ENCODE measurements at regions not wholly inside any gene's neighbourhood (a gene's known extent, or its start where the extent isn't known, plus 50 kb on each side); places are given as distances from the start of the nearest gene placed in this dataset.

- Histone ChIP-seq H3K4me3 (no peak overlapping the region), H3K4me1 (ENCODE audit: insufficient read depth) (no peaks in the 10 kb centered on the region), H3K36me3 (no peaks in the 10 kb centered on the region), H3K27ac (no peak overlapping the region), H3K9me3 (no peaks in the 10 kb centered on the region), H3K27me3 (no peaks in the 10 kb centered on the region)
- TF ChIP-seq POLR2A (IDR thresholded peaks at IDR 0.05), result no peak
- TF ChIP-seq CTCF (IDR thresholded peaks at IDR 0.05), result no peak
- TF ChIP-seq EP300 (IDR thresholded peaks at IDR 0.05), result no peak
- 77 to 80% (median 80%) methylated on average over 2 of the region's 2 CpGs for WGBS, 3 donors
- DNase-seq, result no peak
- intact Hi-C loops (cut with DNase I), result no loop called here
Observed at GRCh38 chr18:44013871-44014270, 666.8 kb upstream of the SETBP1 start.

- no peaks in the 10 kb centered on the region for H3K36me3 ChIP-seq
- no peaks in the 10 kb centered on the region for H3K9me3 ChIP-seq
- WGBS, 3 donors, result 51 to 58% (median 54%) methylated on average over 1 of the region's 1 CpG
- H3K4me1 ChIP-seq (ENCODE audit: insufficient read depth), result no peaks in the 10 kb centered on the region
- no peak overlapping the region for H3K27ac ChIP-seq
- no peaks in the 10 kb centered on the region for H3K27me3 ChIP-seq
- H3K4me3 ChIP-seq, result no peak overlapping the region
- no peak for DNase-seq
- no peak for TF ChIP-seq CTCF (IDR thresholded peaks at IDR 0.05)
- TF ChIP-seq POLR2A (IDR thresholded peaks at IDR 0.05), result no peak
- TF ChIP-seq EP300 (IDR thresholded peaks at IDR 0.05), result no peak
- intact Hi-C loops (cut with DNase I), result no loop called here
Observed at GRCh38 chr18:44025421-44025820, 655.3 kb upstream of the SETBP1 start.

- H3K4me1 ChIP-seq (ENCODE audit: insufficient read depth), result no peaks in the 10 kb centered on the region
- no peaks in the 10 kb centered on the region for H3K36me3 ChIP-seq
- DNase-seq, result no peak
- H3K4me3 ChIP-seq, result no peak overlapping the region
- H3K27ac ChIP-seq, result no peak overlapping the region
- 54 to 67% (median 65%) methylated on average over 1 of the region's 1 CpG for WGBS, 3 donors
- no peaks in the 10 kb centered on the region for H3K9me3 ChIP-seq
- H3K27me3 ChIP-seq, result no peaks in the 10 kb centered on the region
- intact Hi-C loops (cut with DNase I), result no loop called here
- no peak for TF ChIP-seq CTCF (IDR thresholded peaks at IDR 0.05)
- no peak for TF ChIP-seq EP300 (IDR thresholded peaks at IDR 0.05)
- TF ChIP-seq POLR2A (IDR thresholded peaks at IDR 0.05), result no peak
Observed at GRCh38 chr18:44028109-44028508, 652.6 kb upstream of the SETBP1 start.

- no peaks in the 10 kb centered on the region for H3K4me1 ChIP-seq (ENCODE audit: insufficient read depth)
- intact Hi-C loops (cut with DNase I), result no loop called here
- no peak overlapping the region for H3K4me3 ChIP-seq
- no peak for DNase-seq
- no peaks in the 10 kb centered on the region for H3K27me3 ChIP-seq
- no peaks in the 10 kb centered on the region for H3K36me3 ChIP-seq
- H3K9me3 ChIP-seq, result no peaks in the 10 kb centered on the region
- WGBS, 3 donors, result 90 to 94% (median 92%) methylated on average over 2 of the region's 2 CpGs
- no peak for TF ChIP-seq EP300 (IDR thresholded peaks at IDR 0.05)
- no peak overlapping the region for H3K27ac ChIP-seq
Observed at GRCh38 chr18:44031063-44031462, 649.6 kb upstream of the SETBP1 start.

- Histone ChIP-seq H3K4me3 (no peak overlapping the region), H3K36me3 (no peaks in the 10 kb centered on the region), H3K27me3 (no peaks in the 10 kb centered on the region), H3K4me1 (ENCODE audit: insufficient read depth) (no peaks in the 10 kb centered on the region), H3K9me3 (no peaks in the 10 kb centered on the region), H3K27ac (no peak overlapping the region)
- WGBS, 3 donors, result 78 to 82% (median 79%) methylated on average over 6 of the region's 6 CpGs
- intact Hi-C loops (cut with DNase I), result no loop called here
- TF ChIP-seq POLR2A (IDR thresholded peaks at IDR 0.05) (no peak), CTCF (IDR thresholded peaks at IDR 0.05) (no peak), EP300 (IDR thresholded peaks at IDR 0.05) (no peak)
- no peak for DNase-seq
Observed at GRCh38 chr18:44033144-44033701, 647.5 kb upstream of the SETBP1 start.
